ENCODE measurements at regions not wholly inside any gene's neighbourhood (a gene's known extent, or its start where the extent isn't known, plus 50 kb on each side); places are given as distances from the start of the nearest gene placed in this dataset.

DNA sequence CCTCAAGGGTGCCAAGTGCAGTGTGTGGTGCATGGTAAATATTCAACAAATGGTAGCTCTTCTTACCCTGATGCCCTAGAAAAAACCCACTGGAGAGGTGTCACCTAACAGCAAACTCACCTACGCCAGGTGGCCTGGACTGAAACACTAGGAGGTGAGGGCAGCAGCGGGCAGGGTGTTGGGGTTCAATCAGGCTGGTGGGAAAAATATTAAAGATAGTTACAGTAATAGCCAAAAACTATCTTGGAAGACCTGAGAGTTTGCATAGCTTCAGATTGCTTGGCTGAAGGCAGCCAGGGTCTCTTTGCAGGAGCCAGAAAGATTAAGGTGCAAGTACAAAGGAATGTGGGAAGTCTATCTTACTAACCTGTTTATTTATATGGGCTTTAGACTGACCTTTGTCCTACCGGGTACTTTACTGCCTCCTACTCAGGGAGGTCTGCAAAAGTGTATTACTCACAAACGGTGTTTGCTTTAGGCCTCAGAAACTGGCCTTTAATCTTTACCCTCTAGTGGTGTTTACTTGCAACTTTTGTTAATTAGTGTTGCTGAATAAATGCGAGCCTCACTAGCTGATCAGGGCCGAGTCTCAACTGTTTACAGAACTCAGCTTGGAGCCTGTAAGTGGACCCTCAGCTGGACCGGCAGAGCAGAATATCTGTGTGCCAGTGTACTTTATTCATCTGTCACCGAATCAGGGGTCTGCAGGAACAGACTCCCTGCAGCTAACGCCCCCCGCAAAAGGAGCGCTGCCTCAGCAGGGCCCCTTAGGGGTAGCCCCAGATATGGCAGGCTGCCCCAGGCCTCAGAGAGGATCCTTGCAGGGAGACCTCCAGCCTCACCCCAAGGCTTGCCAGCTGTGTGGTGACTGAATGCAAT lies 63.9 kb downstream of the SYF2 start (continued):
- TF ChIP-seq ZFP82 (CRISPR knock-in tag; IDR thresholded peaks at IDR 0.05; ENCODE audit: borderline replicate concordance): no peak
- peak; percentile 94; the same call in 1 of the 2 replicates for TF ChIP-seq SMYD3 (CRISPR knock-in tag; IDR thresholded peaks at IDR 0.05)
- TF ChIP-seq ZNF547 (CRISPR knock-in tag; IDR thresholded peaks at IDR 0.05): peak; percentile 17; the same call in 1 of the 2 replicates
- TF ChIP-seq ARID2 (CRISPR knock-in tag; IDR thresholded peaks at IDR 0.05; ENCODE audit: borderline replicate concordance): no peak; the same call in 1 of the 2 replicates
- no peak for TF ChIP-seq U2AF2 (IDR thresholded peaks at IDR 0.05; ENCODE audit: low read depth, low read length)
- TF ChIP-seq, protein P1, sequence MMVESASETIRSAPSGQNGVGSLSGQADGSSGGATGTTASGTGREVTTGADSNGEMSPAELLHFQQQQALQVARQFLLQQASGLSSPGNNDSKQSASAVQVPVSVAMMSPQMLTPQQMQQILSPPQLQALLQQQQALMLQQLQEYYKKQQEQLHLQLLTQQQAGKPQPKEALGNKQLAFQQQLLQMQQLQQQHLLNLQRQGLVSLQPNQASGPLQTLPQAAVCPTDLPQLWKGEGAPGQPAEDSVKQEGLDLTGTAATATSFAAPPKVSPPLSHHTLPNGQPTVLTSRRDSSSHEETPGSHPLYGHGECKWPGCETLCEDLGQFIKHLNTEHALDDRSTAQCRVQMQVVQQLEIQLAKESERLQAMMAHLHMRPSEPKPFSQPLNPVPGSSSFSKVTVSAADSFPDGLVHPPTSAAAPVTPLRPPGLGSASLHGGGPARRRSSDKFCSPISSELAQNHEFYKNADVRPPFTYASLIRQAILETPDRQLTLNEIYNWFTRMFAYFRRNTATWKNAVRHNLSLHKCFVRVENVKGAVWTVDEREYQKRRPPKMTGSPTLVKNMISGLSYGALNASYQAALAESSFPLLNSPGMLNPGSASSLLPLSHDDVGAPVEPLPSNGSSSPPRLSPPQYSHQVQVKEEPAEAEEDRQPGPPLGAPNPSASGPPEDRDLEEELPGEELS (CRISPR knock-in tag; IDR thresholded peaks at IDR 0.05): peak; percentile 100
- no peak for TF ChIP-seq ZNF143 (CRISPR knock-in tag; IDR thresholded peaks at IDR 0.05)
- peak; percentile 55; the same call in 1 of the 2 replicates for TF ChIP-seq TCF7L2 (IDR thresholded peaks at IDR 0.05; ENCODE audit: low read depth, low read length)
- no peak for TF ChIP-seq KLF13 (CRISPR knock-in tag; IDR thresholded peaks at IDR 0.05)
- 0 out of 2 replicates have a peak, but pooled peaks have one; percentile 11 for TF ChIP-seq DMAP1 (CRISPR knock-in tag; IDR thresholded peaks at IDR 0.05)
- TF ChIP-seq ZNF709 (CRISPR knock-in tag; IDR thresholded peaks at IDR 0.05): peak; percentile 41; the same call in 1 of the 2 replicates
- TF ChIP-seq ZNF773 (CRISPR knock-in tag; IDR thresholded peaks at IDR 0.05; ENCODE audit: borderline replicate concordance): no peak
- TF ChIP-seq, protein P2, sequence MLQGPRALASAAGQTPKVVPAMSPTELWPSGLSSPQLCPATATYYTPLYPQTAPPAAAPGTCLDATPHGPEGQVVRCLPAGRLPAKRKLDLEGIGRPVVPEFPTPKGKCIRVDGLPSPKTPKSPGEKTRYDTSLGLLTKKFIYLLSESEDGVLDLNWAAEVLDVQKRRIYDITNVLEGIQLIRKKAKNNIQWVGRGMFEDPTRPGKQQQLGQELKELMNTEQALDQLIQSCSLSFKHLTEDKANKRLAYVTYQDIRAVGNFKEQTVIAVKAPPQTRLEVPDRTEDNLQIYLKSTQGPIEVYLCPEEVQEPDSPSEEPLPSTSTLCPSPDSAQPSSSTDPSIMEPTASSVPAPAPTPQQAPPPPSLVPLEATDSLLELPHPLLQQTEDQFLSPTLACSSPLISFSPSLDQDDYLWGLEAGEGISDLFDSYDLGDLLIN (CRISPR knock-in tag; IDR thresholded peaks at IDR 0.05; ENCODE audit: borderline replicate concordance): no peak
- peak; percentile 34; the same call in 1 of the 2 replicates for TF ChIP-seq NRL (CRISPR knock-in tag; IDR thresholded peaks at IDR 0.05; ENCODE audit: borderline replicate concordance)
- no peak for TF ChIP-seq RFXAP (CRISPR knock-in tag; IDR thresholded peaks at IDR 0.05; ENCODE audit: borderline replicate concordance)
- no peak for TF ChIP-seq RBM39 (IDR thresholded peaks at IDR 0.05; ENCODE audit: low read depth, low read length, poor library complexity, severe bottlenecking)
- TF ChIP-seq ZNF816 (CRISPR knock-in tag; IDR thresholded peaks at IDR 0.05; ENCODE audit: borderline replicate concordance): 0 out of 2 replicates have a peak, but pooled peaks have one; percentile 52
- no peak for TF ChIP-seq RELA (CRISPR knock-in tag; IDR thresholded peaks at IDR 0.05)
- TF ChIP-seq NFYB (CRISPR knock-in tag; IDR thresholded peaks at IDR 0.05): no peak
- TF ChIP-seq MATR3 (CRISPR knock-in tag; IDR thresholded peaks at IDR 0.05): no peak
- peak; percentile 22; the same call in 1 of the 2 replicates for TF ChIP-seq GATA4 (IDR thresholded peaks at IDR 0.05; ENCODE audit: borderline replicate concordance, low read depth)
- TF ChIP-seq ZNF557 (CRISPR knock-in tag; IDR thresholded peaks at IDR 0.05): peak; percentile 59; the same call in 1 of the 2 replicates
- TF ChIP-seq GABPB1 (CRISPR knock-in tag; IDR thresholded peaks at IDR 0.05): peak; percentile 30; the same call in 1 of the 2 replicates
- TF ChIP-seq ZSCAN12 (CRISPR knock-in tag; IDR thresholded peaks at IDR 0.05): 0 out of 2 replicates have a peak, but pooled peaks have one; percentile 34
- TF ChIP-seq, protein P3, sequence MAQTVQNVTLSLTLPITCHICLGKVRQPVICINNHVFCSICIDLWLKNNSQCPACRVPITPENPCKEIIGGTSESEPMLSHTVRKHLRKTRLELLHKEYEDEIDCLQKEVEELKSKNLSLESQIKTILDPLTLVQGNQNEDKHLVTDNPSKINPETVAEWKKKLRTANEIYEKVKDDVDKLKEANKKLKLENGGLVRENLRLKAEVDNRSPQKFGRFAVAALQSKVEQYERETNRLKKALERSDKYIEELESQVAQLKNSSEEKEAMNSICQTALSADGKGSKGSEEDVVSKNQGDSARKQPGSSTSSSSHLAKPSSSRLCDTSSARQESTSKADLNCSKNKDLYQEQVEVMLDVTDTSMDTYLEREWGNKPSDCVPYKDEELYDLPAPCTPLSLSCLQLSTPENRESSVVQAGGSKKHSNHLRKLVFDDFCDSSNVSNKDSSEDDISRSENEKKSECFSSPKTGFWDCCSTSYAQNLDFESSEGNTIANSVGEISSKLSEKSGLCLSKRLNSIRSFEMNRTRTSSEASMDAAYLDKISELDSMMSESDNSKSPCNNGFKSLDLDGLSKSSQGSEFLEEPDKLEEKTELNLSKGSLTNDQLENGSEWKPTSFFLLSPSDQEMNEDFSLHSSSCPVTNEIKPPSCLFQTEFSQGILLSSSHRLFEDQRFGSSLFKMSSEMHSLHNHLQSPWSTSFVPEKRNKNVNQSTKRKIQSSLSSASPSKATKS (CRISPR knock-in tag; IDR thresholded peaks at IDR 0.05): 0 out of 2 replicates have a peak, but pooled peaks have one; percentile 2
- peak; percentile 85 for TF ChIP-seq ZNF317 (CRISPR knock-in tag; IDR thresholded peaks at IDR 0.05)

Data from HepG2 (cell line).